NCI-H345 treated with DMSO at 0.1 percent for 48 hours (cell line): ENCODE measurements at regions not wholly inside any gene's neighbourhood (a gene's known extent, or its start where the extent isn't known, plus 50 kb on each side); places are given as distances from the start of the nearest gene placed in this dataset.
A peak's percentile ranks its signal among the peaks of the same experiment; 100 is the strongest.

Experiments
- DNase-seq: peaks from one replicate; lab custom pipeline; 2025; ENCODE audit not compliant: unreplicated experiment; lab: John Stamatoyannopoulos, UW

DNA sequence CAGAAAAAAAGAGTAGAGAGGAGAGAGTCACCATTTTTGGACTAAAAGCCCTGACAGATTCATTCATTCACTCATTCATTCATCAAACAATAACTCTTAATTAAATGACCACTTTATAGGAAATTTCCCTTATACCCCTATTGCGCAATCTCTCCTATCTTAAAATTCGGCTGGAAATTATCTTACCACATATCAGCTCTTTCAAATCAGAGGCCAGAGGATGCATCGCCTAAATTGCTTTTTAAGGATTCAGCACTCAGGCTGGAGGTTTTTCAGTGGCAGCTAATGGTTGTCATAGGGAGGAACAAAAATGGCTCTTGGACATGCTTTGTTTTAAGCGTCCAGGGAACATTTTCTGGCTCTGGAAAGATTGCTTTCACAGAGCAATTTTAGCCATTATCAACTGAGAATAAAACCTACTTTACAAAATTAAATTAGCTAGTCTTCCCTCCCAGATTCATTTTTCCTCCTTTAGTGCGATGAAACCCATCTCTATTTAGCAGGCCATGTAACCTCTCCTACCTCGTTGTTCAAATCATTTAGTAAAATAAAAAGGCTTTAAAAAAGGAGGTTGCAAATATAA lies 115.2 kb downstream of the OLFM4 start:
- DNase-seq = no peak

DNA sequence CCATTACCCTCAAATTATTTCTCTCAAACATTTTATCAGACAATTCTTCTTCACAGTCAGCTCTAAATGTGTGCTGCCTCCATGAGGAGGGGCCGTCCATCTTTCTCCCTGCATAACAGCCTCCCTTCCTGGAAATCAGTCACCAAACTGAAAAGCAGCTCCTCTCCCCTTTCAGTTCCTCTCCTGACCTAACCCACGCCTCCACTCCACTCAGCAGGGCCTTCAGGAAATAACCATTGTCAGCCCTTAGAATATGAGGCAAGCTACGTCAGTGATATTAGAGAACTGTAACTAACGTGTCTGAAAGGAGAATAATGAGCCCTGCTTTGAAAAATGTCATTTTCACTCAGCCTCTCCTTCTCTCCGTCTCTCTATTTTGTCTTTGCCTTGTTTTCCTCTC lies 116.2 kb downstream of the OLFM4 start:
- DNase-seq = no peak

DNA sequence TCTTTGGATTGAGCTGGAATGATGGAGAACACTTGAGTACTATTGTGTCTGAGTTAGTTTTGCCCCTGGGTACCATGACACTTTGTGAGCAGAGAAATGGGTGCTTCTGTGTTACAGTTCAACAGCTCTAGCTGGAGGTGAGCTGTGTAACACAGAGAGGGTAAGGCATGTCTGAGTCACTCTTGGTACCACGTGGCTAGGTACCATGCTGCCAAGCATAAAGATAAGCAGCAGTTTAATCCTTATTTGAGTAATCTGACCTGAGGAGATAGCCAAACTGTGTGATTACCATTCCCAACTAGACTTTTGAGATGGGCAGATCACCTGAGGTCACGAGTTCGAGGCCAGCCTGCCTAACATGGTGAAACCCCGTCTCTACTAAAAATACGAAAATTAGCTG lies 122.0 kb downstream of the OLFM4 start:
- DNase-seq = no peak

DNA sequence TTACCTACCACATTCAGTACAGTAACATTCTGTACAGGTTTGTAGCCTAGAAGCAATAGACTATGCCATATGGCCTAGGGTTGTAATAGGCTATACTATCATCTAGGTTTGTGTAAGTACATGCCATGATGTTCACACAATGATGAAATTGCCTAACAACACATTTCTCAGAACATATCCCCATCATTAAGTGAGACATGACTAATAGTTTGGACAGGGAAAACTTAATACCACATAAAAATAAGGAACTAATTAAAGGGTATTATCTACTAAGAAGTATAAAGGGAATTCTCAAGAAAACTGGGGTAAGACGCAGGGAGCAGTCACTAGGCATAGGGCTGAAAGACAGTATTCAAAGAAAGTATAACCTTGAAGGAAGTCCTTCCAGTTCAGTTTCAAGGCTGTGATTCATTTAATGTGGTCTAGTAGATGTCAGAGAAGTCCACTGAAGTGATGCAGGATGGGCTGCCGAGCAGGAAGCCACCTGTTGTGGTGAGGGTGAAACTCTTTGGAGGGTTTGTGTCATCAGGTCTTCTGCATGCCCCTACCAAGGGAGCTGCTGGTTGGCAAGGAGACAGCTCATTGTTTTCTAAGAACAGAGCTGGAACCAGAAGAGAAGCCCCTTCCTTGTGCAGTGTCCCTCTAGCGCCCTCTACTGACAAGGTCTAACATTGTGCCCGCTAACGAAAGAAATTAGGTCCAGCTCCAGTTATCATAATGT lies 122.9 kb downstream of the OLFM4 start:
- DNase-seq = peak; percentile 37

- DNase-seq = no peak
Observed at GRCh38 chr13:53152057-53152421, 123.4 kb downstream of the OLFM4 start.

- DNase-seq = no peak
Observed at GRCh38 chr13:53158201-53158600, 129.6 kb downstream of the OLFM4 start.

- no peak for DNase-seq
Observed at GRCh38 chr13:53159431-53159830, 130.8 kb downstream of the OLFM4 start.

DNA sequence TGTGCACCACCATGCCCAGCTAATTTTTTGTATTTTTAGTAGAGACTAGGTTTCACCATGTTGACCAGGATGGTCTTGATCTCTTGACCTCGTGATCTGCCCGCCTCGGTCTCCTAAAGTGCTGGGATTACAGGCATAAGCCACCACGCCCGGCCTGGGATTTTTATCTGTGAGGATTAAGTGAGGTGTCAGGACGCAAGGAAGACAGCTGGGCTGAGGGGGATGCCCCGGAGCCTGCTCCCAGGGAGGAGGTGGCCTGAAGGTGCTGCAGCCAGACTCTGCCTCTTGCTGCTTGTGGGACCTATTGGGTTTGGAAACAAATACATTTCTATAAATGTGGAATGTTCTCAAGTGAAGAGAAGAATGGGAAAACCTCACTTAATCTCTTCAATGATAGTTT lies 131.6 kb downstream of the OLFM4 start:
- no peak for DNase-seq

DNA sequence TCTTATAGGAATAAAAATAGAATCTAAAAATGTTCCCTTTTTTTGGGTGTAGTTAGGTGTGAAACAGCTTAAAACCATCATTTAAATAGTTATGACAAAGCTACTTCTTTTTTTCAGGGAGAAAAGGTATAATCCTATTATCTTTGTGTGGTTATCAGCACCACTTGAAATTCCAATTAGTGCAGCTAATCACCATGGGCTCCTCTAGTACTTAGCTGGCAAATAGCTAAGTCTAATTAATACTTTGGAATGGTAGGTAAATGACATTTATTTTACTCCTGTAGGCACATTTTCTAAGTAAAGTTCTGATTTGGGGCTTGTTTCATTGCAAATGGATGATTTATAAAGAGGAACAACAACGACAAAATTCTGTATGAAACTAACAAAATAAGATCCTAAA lies 132.6 kb downstream of the OLFM4 start:
- DNase-seq = no peak

- no peak for DNase-seq
Observed at GRCh38 chr13:53165261-53165660, 136.6 kb downstream of the OLFM4 start.

DNA sequence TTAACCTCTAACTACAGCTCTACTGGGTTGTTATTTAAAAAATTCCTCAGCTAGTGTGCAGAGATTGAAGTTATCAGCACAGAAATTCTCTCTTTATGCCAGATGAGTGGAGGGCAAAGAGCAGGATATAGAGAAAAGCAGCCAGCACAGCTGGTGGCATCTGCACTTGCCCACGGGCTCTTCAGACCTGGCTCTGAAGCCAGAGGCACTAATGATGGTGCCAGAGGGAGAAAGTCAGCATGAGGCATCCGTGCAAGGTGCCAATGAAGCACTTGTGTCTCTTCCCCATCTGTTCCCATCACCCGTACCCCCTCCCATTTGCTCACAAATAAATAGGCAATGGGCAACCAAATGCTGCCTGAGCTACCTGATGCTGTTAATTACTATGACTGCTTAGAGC lies 138.9 kb downstream of the OLFM4 start:
- peak; percentile 46 for DNase-seq

GRCh38 chr13:53170910-53171309 lies 142.3 kb downstream of the OLFM4 start:
- no peak for DNase-seq

DNA sequence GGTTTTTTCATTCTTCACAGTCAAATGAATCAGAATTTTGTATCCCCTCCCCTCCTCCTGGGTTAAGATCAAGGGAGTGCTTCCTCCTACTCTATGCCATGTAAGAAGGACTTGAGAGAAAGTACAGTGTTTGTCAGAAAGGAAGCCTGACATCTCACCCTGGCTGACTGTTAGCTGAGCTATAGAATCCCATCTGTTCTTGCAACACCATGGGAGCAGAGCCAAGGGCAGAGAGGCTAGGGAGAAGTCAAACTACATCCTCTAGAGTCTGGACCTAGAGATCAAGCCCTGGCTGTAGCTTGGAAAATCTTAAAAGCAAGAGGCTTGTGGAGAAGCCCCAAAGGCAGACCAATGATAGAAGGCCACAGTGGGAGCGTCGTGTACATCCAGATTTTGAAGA lies 145.9 kb downstream of the OLFM4 start:
- DNase-seq = no peak

DNA sequence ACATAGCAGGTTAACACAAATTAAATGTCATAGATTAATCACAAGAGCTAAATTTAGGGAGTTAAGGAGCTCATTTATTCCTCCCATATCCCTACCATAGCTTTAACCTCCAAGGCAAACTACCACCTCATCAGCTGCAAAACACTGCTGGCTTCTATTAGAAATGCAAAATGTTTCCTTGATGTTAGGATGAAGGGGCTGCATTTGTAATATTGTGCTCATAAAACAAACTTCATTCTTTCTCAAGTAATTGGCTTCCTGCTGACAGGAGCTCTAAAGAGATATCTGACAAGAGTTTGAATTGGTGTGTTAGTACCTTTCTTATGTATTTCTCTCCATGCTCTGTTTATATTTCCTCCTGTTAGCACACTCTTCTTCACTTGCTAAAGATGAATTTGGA lies 152.1 kb downstream of the OLFM4 start:
- DNase-seq = no peak

GRCh38 chr13:53182724-53183123 lies 154.1 kb downstream of the OLFM4 start:
- DNase-seq = no peak

DNA sequence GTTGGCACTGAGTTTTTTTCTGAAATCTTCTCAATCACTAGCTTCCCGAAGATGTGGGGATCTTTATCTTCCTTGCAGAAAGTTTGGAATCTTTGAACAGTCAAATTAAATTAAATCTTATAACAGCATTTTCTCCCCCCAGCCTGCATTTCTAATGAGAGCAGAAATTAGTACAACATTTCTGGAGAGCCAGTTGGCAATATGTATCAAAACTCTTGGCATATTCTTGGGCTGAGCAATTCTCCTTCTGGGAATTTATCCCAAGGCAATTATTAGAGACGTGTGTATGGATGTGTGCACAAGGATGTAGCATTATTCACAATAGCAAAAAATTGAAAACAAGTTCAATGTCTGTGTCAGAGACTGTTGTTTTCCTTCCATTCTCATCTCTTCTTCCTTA lies 159.5 kb downstream of the OLFM4 start:
- DNase-seq = no peak

DNA sequence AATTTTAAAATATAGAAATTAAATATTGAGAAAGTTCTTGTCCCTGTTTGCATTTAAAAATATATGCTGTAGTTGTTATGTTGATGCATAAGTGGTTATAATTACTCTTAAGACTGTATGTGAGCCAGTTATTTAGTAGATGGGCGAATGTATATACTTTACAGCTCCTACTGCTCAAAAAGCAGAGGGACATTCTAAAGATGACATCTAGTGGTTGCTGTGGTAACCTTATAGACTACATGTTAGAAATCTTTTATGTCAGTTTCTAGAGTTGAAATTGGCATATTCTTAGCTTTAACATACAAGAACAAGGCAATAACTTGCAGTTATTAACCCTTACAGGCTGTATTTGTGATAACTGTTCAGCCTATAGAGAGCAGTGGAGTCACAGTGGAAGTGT lies 160.5 kb downstream of the OLFM4 start:
- no peak for DNase-seq

DNA sequence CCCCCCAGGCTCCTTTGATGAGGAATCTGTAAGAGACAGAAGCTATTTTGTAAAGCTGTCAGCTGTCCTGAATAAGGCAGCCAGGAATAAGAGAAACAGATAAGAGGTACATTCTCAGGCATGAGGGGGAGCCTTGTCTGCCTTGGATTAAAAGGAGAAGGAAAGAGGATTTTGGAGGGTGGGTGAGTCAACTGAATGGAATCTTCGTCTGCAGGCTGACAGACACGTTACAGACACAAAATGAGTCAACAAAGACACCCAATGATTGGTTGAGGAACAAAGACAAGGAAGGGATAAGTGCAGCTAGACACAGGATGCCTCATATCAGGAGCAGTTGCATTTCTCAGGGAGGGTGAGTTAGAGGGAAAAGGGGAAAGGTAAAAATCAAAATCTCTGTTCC lies 162.5 kb downstream of the OLFM4 start:
- no peak for DNase-seq

DNA sequence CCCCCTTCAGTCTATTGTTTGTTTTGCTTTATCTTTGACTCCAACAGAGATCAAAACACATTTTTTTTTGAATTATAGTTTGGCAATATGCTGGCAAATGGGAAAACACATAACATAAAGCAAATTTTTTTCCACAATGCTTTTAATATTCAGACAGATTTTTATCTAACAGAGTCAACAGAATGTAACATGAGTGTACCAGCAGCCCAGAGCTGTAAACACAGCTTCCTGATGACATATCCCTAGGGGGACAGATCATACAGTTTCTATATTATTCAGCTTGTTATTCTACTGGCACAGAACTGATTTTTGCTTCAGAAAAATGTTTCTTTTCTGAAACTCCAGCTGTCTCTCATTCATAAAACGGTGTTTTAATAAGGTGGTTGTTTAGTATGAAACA lies 168.8 kb downstream of the OLFM4 start:
- DNase-seq = no peak

DNA sequence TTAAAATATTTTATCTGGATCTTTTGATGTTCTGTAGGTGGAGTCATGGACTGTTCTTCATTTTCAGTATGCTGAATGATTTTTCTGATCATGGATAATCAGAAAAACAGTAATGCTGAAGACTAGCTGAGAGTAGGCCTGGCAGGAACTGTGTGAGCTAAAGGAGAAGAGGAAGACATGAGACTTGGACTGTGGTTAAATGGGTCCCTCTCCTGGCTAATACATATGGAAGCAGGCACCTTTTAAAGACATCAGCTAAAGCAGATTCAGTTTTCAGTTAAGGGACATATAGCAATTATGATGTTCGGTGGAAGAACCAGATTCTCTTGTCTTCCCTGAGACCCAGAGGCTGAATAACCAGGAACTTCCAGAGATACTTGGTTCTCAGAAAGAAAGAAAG lies 169.4 kb downstream of the OLFM4 start:
- DNase-seq = no peak

GRCh38 chr13:53198736-53199135 lies 170.1 kb downstream of the OLFM4 start:
- no peak for DNase-seq

- no peak for DNase-seq
Observed at GRCh38 chr13:53200075-53200474, 171.5 kb downstream of the OLFM4 start.
